HG02642 (cell line): ENCODE measurements at regions not wholly inside any gene's neighbourhood (a gene's known extent, or its start where the extent isn't known, plus 50 kb on each side); places are given as distances from the start of the nearest gene placed in this dataset.
A peak's percentile ranks its signal among the peaks of the same experiment; 100 is the strongest.

Source experiments
- ATAC-seq: cut with Tn5 transposase; IDR thresholded peaks from one replicate; pipeline ENCODE4 v1.9.1; 2021; ENCODE audit warnings: mild to moderate bottlenecking; ENCODE audit not compliant: unreplicated experiment, poor library complexity

- no peak for ATAC-seq
These were observed 158.9 kb upstream of the HNRNPA3 start for GRCh38 chr2:177053716-177054115.

GRCh38 chr2:177056481-177056929 is 156.1 kb upstream of the HNRNPA3 start:
- ATAC-seq: no peak

- ATAC-seq: peak; percentile 71
These were observed 153.8 kb upstream of the HNRNPA3 start for GRCh38 chr2:177058747-177059146.

- ATAC-seq: no peak
These were observed 153.3 kb upstream of the HNRNPA3 start for GRCh38 chr2:177059293-177059692.

GRCh38 chr2:177063331-177063730 is 149.3 kb upstream of the HNRNPA3 start:
- ATAC-seq: no peak

GRCh38 chr2:177064422-177064821 is 148.2 kb upstream of the HNRNPA3 start:
- ATAC-seq: no peak

- no peak for ATAC-seq
These were observed 143.6 kb upstream of the HNRNPA3 start for GRCh38 chr2:177068967-177069366.

- no peak for ATAC-seq
These were observed 140.5 kb upstream of the HNRNPA3 start for GRCh38 chr2:177072090-177072489.

- no peak for ATAC-seq
These were observed 139.0 kb upstream of the HNRNPA3 start for GRCh38 chr2:177073611-177074010.

- no peak for ATAC-seq
These were observed 138.4 kb upstream of the HNRNPA3 start for GRCh38 chr2:177074099-177074710.

GRCh38 chr2:177075254-177075653 is 137.3 kb upstream of the HNRNPA3 start:
- no peak for ATAC-seq

GRCh38 chr2:177076636-177077179 is 135.9 kb upstream of the HNRNPA3 start:
- no peak for ATAC-seq

GRCh38 chr2:177077778-177078177 is 134.8 kb upstream of the HNRNPA3 start:
- no peak for ATAC-seq

- no peak for ATAC-seq
These were observed 134.2 kb upstream of the HNRNPA3 start for GRCh38 chr2:177078416-177078815.

GRCh38 chr2:177078855-177079254 is 133.7 kb upstream of the HNRNPA3 start:
- ATAC-seq: no peak

GRCh38 chr2:177080746-177081284 is 131.8 kb upstream of the HNRNPA3 start:
- ATAC-seq: no peak

GRCh38 chr2:177084607-177085006 is 128.0 kb upstream of the HNRNPA3 start:
- ATAC-seq: no peak

GRCh38 chr2:177088529-177088928 is 124.1 kb upstream of the HNRNPA3 start:
- ATAC-seq: no peak

- no peak for ATAC-seq
These were observed 121.6 kb upstream of the HNRNPA3 start for GRCh38 chr2:177090967-177091366.

GRCh38 chr2:177093371-177093770 is 119.2 kb upstream of the HNRNPA3 start:
- ATAC-seq: no peak

- ATAC-seq: no peak
These were observed 114.5 kb upstream of the HNRNPA3 start for GRCh38 chr2:177098001-177098613.

- ATAC-seq: no peak
These were observed 110.7 kb upstream of the HNRNPA3 start for GRCh38 chr2:177101930-177102329.
